GM12878 (cell line): ENCODE measurements at regions not wholly inside any gene's neighbourhood (a gene's known extent, or its start where the extent isn't known, plus 50 kb on each side); places are given as distances from the start of the nearest gene placed in this dataset.

Experiments
- ATAC-seq: fragments of 200-7000 bp; cut with Tn5 transposase; 3 replicates; pipeline ENCODE4 v1.9.1; 2020; ENCODE audit warnings: mild to moderate bottlenecking, moderate library complexity
- BruUV-seq: library from RNA; stranded (reverse); fragments of 400-500 nt; replicated peaks from 2 replicates; lab custom pipeline; 2021; lab: Mats Ljungman, UMichigan
- CTCF ChIA-PET: fragments of 300-600 bp; sonication (Branson Sonifier 250); formaldehyde crosslinking; extraction: SDS; loops from one replicate; lab custom pipeline; 2021; ENCODE audit warnings: inconsistent platforms; lab: Yijun Ruan, JAX
- POLR2A ChIA-PET: fragments of 350-600 bp; formaldehyde crosslinking; extraction: SDS; loops from one replicate; lab custom pipeline; 2021; ENCODE audit warnings: inconsistent platforms; lab: Charles Lee
- RAD21 ChIA-PET: fragments of 300-600 bp; sonication (Branson Sonifier 250); formaldehyde crosslinking; loops from one replicate; lab custom pipeline; 2023; ENCODE audit warnings: antibody characterized with exemption; ENCODE audit not compliant: unreplicated experiment; lab: Charles Lee
- SMC1A ChIA-PET: fragments of 300-600 bp; sonication (Branson Sonifier 250); formaldehyde crosslinking; loops from one replicate; lab custom pipeline; 2023; ENCODE audit not compliant: unreplicated experiment, uncharacterized antibody; lab: Charles Lee
- DNase-seq: peaks from one replicate; pipeline ENCODE4 v3.0.0-alpha.2; 2011; ENCODE audit warnings: low read depth, low spot score
- FAIRE-seq: peaks from 3 replicates; lab custom pipeline; 2011; peaks lifted over from hg19 to GRCh38; lab: Jason Lieb, UNC
- H2AFZ ChIP-seq: 2 replicates; pipeline ENCODE4 v1.6.0; 2011; ENCODE audit warnings: low read depth, low read length, control low read depth; ENCODE audit not compliant: control insufficient read depth
- H3K27ac ChIP-seq: 2 replicates; pipeline ENCODE4 v1.5.1; 2011; ENCODE audit warnings: control low read depth; ENCODE audit not compliant: control insufficient read depth, insufficient read depth
- H3K27me3 ChIP-seq, 2 experiments: replicated peaks in 1 of 2; 2 replicates each; pipeline versions ENCODE4 v1.6.0 to v1.6.1; 2011; ENCODE audit warnings: low read length in 1 of 2; ENCODE audit not compliant: control insufficient read depth in 2 of 2, insufficient read depth in 2 of 2
- H3K36me3 ChIP-seq, 2 experiments: 2 replicates each; pipeline ENCODE4 v1.5.1; 2011; ENCODE audit warnings: low read length in 1 of 2; ENCODE audit not compliant: control insufficient read depth in 2 of 2, insufficient read depth in 2 of 2
- H3K4me1 ChIP-seq: 2 replicates; pipeline ENCODE4 v1.6.1; 2011; ENCODE audit warnings: mild to moderate bottlenecking, low read length, moderate library complexity, mixed read lengths; ENCODE audit not compliant: control insufficient read depth, insufficient read depth
- H3K4me2 ChIP-seq: 2 replicates; pipeline ENCODE4 v1.6.0; 2011; ENCODE audit warnings: control low read depth; ENCODE audit not compliant: control insufficient read depth, insufficient read depth
- H3K4me3 ChIP-seq: fragments of 200-600 bp; sonication (generic); 2 replicates; pipeline ENCODE4 v1.5.1; 2016
- H3K79me2 ChIP-seq: 2 replicates; pipeline ENCODE4 v1.6.0; 2011; ENCODE audit warnings: low read length; ENCODE audit not compliant: control insufficient read depth, insufficient read depth
- H3K9ac ChIP-seq: 2 replicates; pipeline ENCODE4 v1.8.0; 2011; ENCODE audit warnings: low read length, control low read depth, mixed read lengths; ENCODE audit not compliant: control insufficient read depth, insufficient read depth
- H3K9me3 ChIP-seq: replicated peaks from 3 replicates; pipeline ENCODE4 v1.5.1; 2011; ENCODE audit warnings: mild to moderate bottlenecking, low read length; ENCODE audit not compliant: control insufficient read depth, insufficient read depth
- H4K20me1 ChIP-seq: 2 replicates; pipeline ENCODE4 v1.6.0; 2011; ENCODE audit not compliant: control insufficient read depth, insufficient read depth
- BHLHE40 ChIP-seq, 2 experiments: fragments of 450-650 bp in 1 of 2; IDR thresholded peaks; 2 replicates each; pipeline ENCODE4 v1.6.1; 2011 to 2017; ENCODE audit warnings: low read depth in 2 of 2, borderline replicate concordance in 1 of 2, improper control_type of control experiment in 1 of 2, low read length in 1 of 2, mild to moderate bottlenecking in 1 of 2
- CHD4 ChIP-seq: fragments of 200-600 bp; sonication (generic); IDR thresholded peaks from 2 replicates; pipeline ENCODE4 v1.6.1; 2016; ENCODE audit warnings: mild to moderate bottlenecking
- ESRRA ChIP-seq: IDR thresholded peaks from 2 replicates; pipeline ENCODE4 v1.6.1; 2012; ENCODE audit warnings: mild to moderate bottlenecking, low read length, improper control_type of control experiment
- HDAC2 ChIP-seq: fragments of 200-600 bp; sonication (generic); IDR thresholded peaks from 2 replicates; pipeline ENCODE4 v1.6.1; 2017
- KAT2A ChIP-seq: conservative IDR thresholded peaks from 2 replicates; pipeline ENCODE4 v1.6.1; 2011; ENCODE audit warnings: low read depth, low read length; ENCODE audit not compliant: control insufficient read depth
- NFYB ChIP-seq: IDR thresholded peaks from 2 replicates; pipeline ENCODE4 v1.6.1; 2011; ENCODE audit warnings: low read depth, mild to moderate bottlenecking, low read length, improper control_type of control experiment, moderate library complexity; ENCODE audit not compliant: insufficient read depth
- RAD21 ChIP-seq: IDR thresholded peaks from 2 replicates; pipeline ENCODE4 v1.6.1; 2011; ENCODE audit warnings: mild to moderate bottlenecking, low read depth, low read length, moderate library complexity; ENCODE audit not compliant: insufficient read depth
- SIN3A ChIP-seq: IDR thresholded peaks from 2 replicates; pipeline ENCODE4 v1.6.1; 2012; ENCODE audit warnings: low read depth, low read length, improper control_type of control experiment
- SMC3 ChIP-seq: IDR thresholded peaks from 2 replicates; pipeline ENCODE4 v1.6.1; 2011; ENCODE audit warnings: low read length, improper control_type of control experiment, borderline replicate concordance
- SRF ChIP-seq, 2 experiments: IDR thresholded peaks; 2 replicates each; pipeline ENCODE4 v1.6.1; 2011; ENCODE audit warnings: low read depth in 2 of 2, low read length in 2 of 2, mild to moderate bottlenecking in 1 of 2, moderate library complexity in 1 of 2
- TCF12 ChIP-seq: IDR thresholded peaks from 2 replicates; pipeline ENCODE4 v1.6.1; 2011; ENCODE audit warnings: low read depth, mild to moderate bottlenecking, low read length
- ZBED1 ChIP-seq: IDR thresholded peaks from 2 replicates; pipeline ENCODE4 v1.6.1; 2016; ENCODE audit warnings: borderline replicate concordance
- ZNF207 ChIP-seq: fragments of 450-650 bp; IDR thresholded peaks from 2 replicates; pipeline ENCODE4 v1.6.1; 2014; ENCODE audit warnings: antibody characterized with exemption, mild to moderate bottlenecking, borderline replicate concordance
- WGBS: methylation state at CpG from one replicate; pipeline ENCODE4 v1.1.6; 2016; ENCODE audit warnings: low lambda C conversion rate; ENCODE audit not compliant: insufficient replicate concordance, insufficient coverage; ENCODE audit errors: missing lambda C conversion rate; 5-methylcytosine and 5-hydroxymethylcytosine counted together
- in situ Hi-C: fragments of 300-500 bp; cut with MboI; formaldehyde crosslinking; loops from 9 replicates; pipeline ENCODE4 v1.14.3; 2018; ENCODE audit warnings: mixed read lengths
- intact Hi-C: fragments of 100-400 bp; cut with micrococcal nuclease; formaldehyde crosslinking; loops from one replicate; pipeline ENCODE4 v1.14.2; 2022; ENCODE audit not compliant: unreplicated experiment
- TF ChIP-seq, protein P1 (sequence below), 3 experiments: IDR thresholded peaks in 2 of 3; conservative IDR thresholded peaks in 1 of 3; 2 replicates each; pipeline ENCODE4 v1.5.1; 2011; ENCODE audit warnings: low read depth in 3 of 3, low read length in 3 of 3, mild to moderate bottlenecking in 3 of 3, control low read depth in 2 of 3, moderate library complexity in 2 of 3, inconsistent platforms in 1 of 3, mixed read lengths in 1 of 3; ENCODE audit not compliant: control insufficient read depth in 2 of 3, insufficient read depth in 1 of 3; ENCODE audit errors: extremely low read depth in 1 of 3
- TF ChIP-seq, protein P2 (sequence below): fragments of 450-650 bp; IDR thresholded peaks from 2 replicates; pipeline ENCODE4 v1.6.1; 2017; ENCODE audit warnings: antibody characterized with exemption, mild to moderate bottlenecking, moderate library complexity

DNA sequence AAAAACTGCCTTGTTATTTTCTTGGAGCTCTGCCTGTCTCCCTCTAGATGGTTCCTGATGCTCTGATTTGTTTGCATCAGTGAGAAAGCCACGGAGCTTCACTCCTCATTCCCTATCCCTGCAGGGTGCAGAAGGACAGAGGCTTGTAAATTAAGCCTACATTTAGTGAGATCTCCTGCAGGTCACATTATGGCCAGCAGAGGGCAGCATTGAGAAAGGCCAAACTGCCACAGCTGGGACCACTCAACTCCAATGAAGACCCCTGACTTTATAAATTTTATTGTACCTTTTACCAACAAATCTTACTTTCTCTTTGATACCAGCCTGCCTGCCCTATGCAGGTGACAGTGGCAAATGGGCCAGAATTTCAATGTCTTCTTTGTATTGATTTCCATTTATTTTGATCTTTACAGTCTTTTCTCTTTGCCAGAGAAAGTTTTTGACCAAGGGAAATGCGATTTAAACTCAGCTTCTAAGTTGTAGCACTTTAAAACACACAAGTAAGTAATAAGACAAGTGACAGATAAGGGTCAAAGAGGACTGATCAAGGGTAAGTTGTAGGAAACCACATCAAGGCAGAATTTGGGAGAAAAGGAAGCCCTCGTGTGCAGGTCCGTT, 1029.1 kb upstream of the KLHL29 start:
- Histone ChIP-seq H3K4me2 (no peak overlapping the region), H3K27me3 (no peaks in the 10 kb centered on the region; a peak in 1 of 4 replicates), H3K9me3 (no peaks in the 10 kb centered on the region), H3K4me1 (no peaks in the 10 kb centered on the region), H3K4me3 (no peak overlapping the region), H4K20me1 (no peaks in the 10 kb centered on the region), H2AFZ (no peak overlapping the region), H3K9ac (no peak overlapping the region), H3K79me2 (no peaks in the 10 kb centered on the region), H3K27ac (no peak overlapping the region), H3K36me3 (no peaks in the 10 kb centered on the region)
- ChIA-PET RAD21 (no interaction called here), POLR2A (interaction anchor here (0.6 kb wide), 1 partner anchor 205 kb away, joined by 3 read pairs; no protein-coding TSS in a partner anchor), SMC1A (interaction anchor here (0.5 to 1.4 kb wide), 5 partner anchors 9 to 396 kb away, joined by 3 to 4 read pairs (median 3); no protein-coding TSS in a partner anchor), CTCF (interaction anchor here (0.6 to 3.4 kb wide), 18 partner anchors 9 to 934 kb away, joined by 3 to 16 read pairs (median 3); no protein-coding TSS in a partner anchor)
- TF ChIP-seq RAD21 (peak; percentile 55), SRF (IDR thresholded peaks at IDR 0.05; ENCODE audit: low read depth in 2 of 2, low read length in 2 of 2) (no peak), ZNF207 (no peak), HDAC2 (no peak), SMC3 (peak; percentile 40; the same call in 1 of the 2 replicates), KAT2A (no peak), ZBED1 (no peak), BHLHE40 (IDR thresholded peaks at IDR 0.05; ENCODE audit: borderline replicate concordance in 1 of 2, low read depth in 2 of 2, low read length in 1 of 2) (no peak), TCF12 (0 out of 2 replicates have a peak, but pooled peaks have one; percentile 22), ESRRA (no peak), NFYB (no peak), SIN3A (no peak), CHD4 (no peak)
- TF ChIP-seq, protein P1, sequence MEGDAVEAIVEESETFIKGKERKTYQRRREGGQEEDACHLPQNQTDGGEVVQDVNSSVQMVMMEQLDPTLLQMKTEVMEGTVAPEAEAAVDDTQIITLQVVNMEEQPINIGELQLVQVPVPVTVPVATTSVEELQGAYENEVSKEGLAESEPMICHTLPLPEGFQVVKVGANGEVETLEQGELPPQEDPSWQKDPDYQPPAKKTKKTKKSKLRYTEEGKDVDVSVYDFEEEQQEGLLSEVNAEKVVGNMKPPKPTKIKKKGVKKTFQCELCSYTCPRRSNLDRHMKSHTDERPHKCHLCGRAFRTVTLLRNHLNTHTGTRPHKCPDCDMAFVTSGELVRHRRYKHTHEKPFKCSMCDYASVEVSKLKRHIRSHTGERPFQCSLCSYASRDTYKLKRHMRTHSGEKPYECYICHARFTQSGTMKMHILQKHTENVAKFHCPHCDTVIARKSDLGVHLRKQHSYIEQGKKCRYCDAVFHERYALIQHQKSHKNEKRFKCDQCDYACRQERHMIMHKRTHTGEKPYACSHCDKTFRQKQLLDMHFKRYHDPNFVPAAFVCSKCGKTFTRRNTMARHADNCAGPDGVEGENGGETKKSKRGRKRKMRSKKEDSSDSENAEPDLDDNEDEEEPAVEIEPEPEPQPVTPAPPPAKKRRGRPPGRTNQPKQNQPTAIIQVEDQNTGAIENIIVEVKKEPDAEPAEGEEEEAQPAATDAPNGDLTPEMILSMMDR (IDR thresholded peaks at IDR 0.05 in 2 of 3, conservative IDR thresholded peaks at IDR 0.05 in 1 of 3; ENCODE audit: control insufficient read depth in 2 of 3, extremely low read depth in 1 of 3, insufficient read depth in 1 of 3, low read depth in 3 of 3, low read length in 3 of 3), result peak; percentile 77 to 87 (median 77)
- TF ChIP-seq, protein P2, sequence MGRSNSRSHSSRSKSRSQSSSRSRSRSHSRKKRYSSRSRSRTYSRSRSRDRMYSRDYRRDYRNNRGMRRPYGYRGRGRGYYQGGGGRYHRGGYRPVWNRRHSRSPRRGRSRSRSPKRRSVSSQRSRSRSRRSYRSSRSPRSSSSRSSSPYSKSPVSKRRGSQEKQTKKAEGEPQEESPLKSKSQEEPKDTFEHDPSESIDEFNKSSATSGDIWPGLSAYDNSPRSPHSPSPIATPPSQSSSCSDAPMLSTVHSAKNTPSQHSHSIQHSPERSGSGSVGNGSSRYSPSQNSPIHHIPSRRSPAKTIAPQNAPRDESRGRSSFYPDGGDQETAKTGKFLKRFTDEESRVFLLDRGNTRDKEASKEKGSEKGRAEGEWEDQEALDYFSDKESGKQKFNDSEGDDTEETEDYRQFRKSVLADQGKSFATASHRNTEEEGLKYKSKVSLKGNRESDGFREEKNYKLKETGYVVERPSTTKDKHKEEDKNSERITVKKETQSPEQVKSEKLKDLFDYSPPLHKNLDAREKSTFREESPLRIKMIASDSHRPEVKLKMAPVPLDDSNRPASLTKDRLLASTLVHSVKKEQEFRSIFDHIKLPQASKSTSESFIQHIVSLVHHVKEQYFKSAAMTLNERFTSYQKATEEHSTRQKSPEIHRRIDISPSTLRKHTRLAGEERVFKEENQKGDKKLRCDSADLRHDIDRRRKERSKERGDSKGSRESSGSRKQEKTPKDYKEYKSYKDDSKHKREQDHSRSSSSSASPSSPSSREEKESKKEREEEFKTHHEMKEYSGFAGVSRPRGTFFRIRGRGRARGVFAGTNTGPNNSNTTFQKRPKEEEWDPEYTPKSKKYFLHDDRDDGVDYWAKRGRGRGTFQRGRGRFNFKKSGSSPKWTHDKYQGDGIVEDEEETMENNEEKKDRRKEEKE, result no peak
- DNase-seq (no peak), ATAC-seq (peak; percentile 77), FAIRE-seq (no peak)
- intact Hi-C loops, result loop anchor here (2.0 kb wide), 1 partner anchor 381 kb away; no protein-coding TSS in a partner anchor
- no TSS peak for BruUV-seq
- in situ Hi-C loops, result no loop called here
- WGBS, result 9% methylated on average over 4 of the region's 4 CpGs
